Spleen (tissue), 11 donors: ENCODE measurements at regions not wholly inside any gene's neighbourhood (a gene's known extent, or its start where the extent isn't known, plus 50 kb on each side); places are given as distances from the start of the nearest gene placed in this dataset.
"Not testable (repeated sequence)": the region's sequence is repeated elsewhere in the genome, so short reads cannot be mapped to it uniquely, and the experiment has no call there.

Experiments used
- DNase-seq: peaks from one replicate; pipeline ENCODE4 v3.0.0-alpha.2; 2020
- H3K27ac ChIP-seq, 8 donors: fragments of 200-600 bp; sonication (generic) in 7 of 8; 1 replicate in 4 of 8; 2 replicates in 4 of 8; pipeline versions ENCODE4 v1.5.0 to v1.8.0; 2016 to 2021; ENCODE audit warnings: inconsistent platforms in 4 of 8, mild to moderate bottlenecking in 4 of 8, moderate library complexity in 1 of 8
- H3K27me3 ChIP-seq, 7 donors: fragments of 200-600 bp; sonication (generic) in 6 of 7; replicated peaks in 1 of 7; 1 replicate in 4 of 7; 2 replicates in 3 of 7; pipeline versions ENCODE4 v1.5.0 to v1.8.0; 2016 to 2021; ENCODE audit warnings: inconsistent platforms in 3 of 7, mild to moderate bottlenecking in 1 of 7
- H3K36me3 ChIP-seq, 6 donors: fragments of 200-600 bp; sonication (generic) in 5 of 6; 1 replicate in 4 of 6; 2 replicates in 2 of 6; pipeline versions ENCODE4 v1.5.0 to v1.8.0; 2016 to 2021; ENCODE audit warnings: inconsistent platforms in 2 of 6
- H3K4me1 ChIP-seq, 6 donors: fragments of 200-600 bp; sonication (generic) in 5 of 6; 1 replicate in 3 of 6; 2 replicates in 3 of 6; pipeline versions ENCODE4 v1.5.0 to v1.8.0; 2016 to 2021; ENCODE audit warnings: inconsistent platforms in 3 of 6
- H3K4me3 ChIP-seq, 8 donors: fragments of 200-600 bp; sonication (generic) in 7 of 8; 1 replicate in 4 of 8; 2 replicates in 4 of 8; pipeline versions ENCODE4 v1.5.0 to v1.8.0; 2016 to 2021; ENCODE audit warnings: inconsistent platforms in 4 of 8, mild to moderate bottlenecking in 4 of 8, moderate library complexity in 2 of 8
- H3K9me3 ChIP-seq, 8 donors: fragments of 200-600 bp; sonication (generic) in 7 of 8; 1 replicate in 4 of 8; 2 replicates in 4 of 8; pipeline versions ENCODE4 v1.5.0 to v1.8.0; 2016 to 2021; ENCODE audit warnings: inconsistent platforms in 4 of 8
- CTCF ChIP-seq, 11 experiments: fragments of 200-600 bp in 7 of 11; fragments of 450-650 bp in 4 of 11; sonication (generic) in 4 of 11; IDR thresholded peaks in 8 of 11; conservative IDR thresholded peaks in 3 of 11; 1 replicate in 7 of 11; 2 replicates in 4 of 11; pipeline versions ENCODE4 v1.4.0 to v1.8.0; 2016 to 2021; ENCODE audit warnings: antibody characterized with exemption in 11 of 11, inconsistent platforms in 4 of 11, mild to moderate bottlenecking in 1 of 11
- POLR2A ChIP-seq, 3 donors: fragments of 450-650 bp; IDR thresholded peaks; one replicate each; pipeline ENCODE4 v1.5.1; 2017; ENCODE audit warnings: antibody characterized with exemption in 3 of 3, mild to moderate bottlenecking in 1 of 3
- POLR2AphosphoS5 ChIP-seq, 3 donors: sonication (generic); formaldehyde crosslinking; IDR thresholded peaks; one replicate each; pipeline ENCODE4 v1.5.1; 2017; ENCODE audit warnings: antibody characterized with exemption in 3 of 3
- WGBS, 5 donors: extraction: QIAGEN DNeasy Blood & Tissue Kit in 3 of 5; methylation state at CpG; one replicate each; pipeline versions ENCODE4 v1.1.5 to v1.1.7; 2013 to 2018; 5-methylcytosine and 5-hydroxymethylcytosine counted together
- intact Hi-C: fragments of 100-400 bp; cut with DNase I; formaldehyde crosslinking; loops from one replicate; pipeline ENCODE4 v1.15.0; 2023; ENCODE audit warnings: low total_unique reads
- donor health status: healthy with polysubstance abuse.
- donor health status: DM: no; HTN: no; CAD: no; lungs with moderate emphysema.
- donor health status: DM: no; HTN: no; CAD: no.
- donor health status: Bipolar disorder and iron deficiency.
- donor health status: healthy.
- donor health status: DM: no; HTN: no; CAD: no.
- donor health status: DM: yes; HTN: yes; CAD: no.

DNA sequence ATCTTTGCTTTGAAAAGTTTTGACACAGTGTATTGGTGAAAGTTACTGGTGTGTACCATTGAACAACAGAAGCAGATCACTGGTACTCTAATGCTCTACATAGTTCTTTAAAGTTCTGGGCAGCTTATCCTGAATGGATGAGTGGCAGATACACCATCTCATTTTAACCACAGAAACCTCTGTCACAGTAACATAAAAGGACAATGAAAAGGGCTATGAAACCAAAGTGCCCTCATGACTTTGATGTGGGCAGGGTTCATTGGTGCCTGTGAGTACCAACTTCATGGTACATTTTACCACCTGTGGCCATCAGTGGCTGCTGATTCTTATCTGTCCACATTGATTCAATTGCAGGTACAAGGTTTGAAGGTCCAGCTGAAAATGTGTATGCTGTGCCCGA is 285.7 kb upstream of the PREP start:
- no peaks in the 10 kb centered on the region for H3K27me3 ChIP-seq
- peaks cover 0 to 43% (median 32%) of the 10 kb centered on the region in 8 donors for H3K9me3 ChIP-seq
- H3K4me3 ChIP-seq = no peak overlapping the region
- no peaks in the 10 kb centered on the region for H3K36me3 ChIP-seq
- H3K27ac ChIP-seq = no peak overlapping the region
- TF ChIP-seq POLR2AphosphoS5 (IDR thresholded peaks at IDR 0.05) = no peak
- TF ChIP-seq CTCF (IDR thresholded peaks at IDR 0.05 in 8 of 11, conservative IDR thresholded peaks at IDR 0.05 in 3 of 11) = no peak
- no peak for TF ChIP-seq POLR2A (IDR thresholded peaks at IDR 0.05)
- intact Hi-C loops = no loop called here
- 71 to 92% (median 83%) methylated on average over 1 of the region's 1 CpG for WGBS, 5 donors
- H3K4me1 ChIP-seq = no peaks in the 10 kb centered on the region
- DNase-seq = no peak

DNA sequence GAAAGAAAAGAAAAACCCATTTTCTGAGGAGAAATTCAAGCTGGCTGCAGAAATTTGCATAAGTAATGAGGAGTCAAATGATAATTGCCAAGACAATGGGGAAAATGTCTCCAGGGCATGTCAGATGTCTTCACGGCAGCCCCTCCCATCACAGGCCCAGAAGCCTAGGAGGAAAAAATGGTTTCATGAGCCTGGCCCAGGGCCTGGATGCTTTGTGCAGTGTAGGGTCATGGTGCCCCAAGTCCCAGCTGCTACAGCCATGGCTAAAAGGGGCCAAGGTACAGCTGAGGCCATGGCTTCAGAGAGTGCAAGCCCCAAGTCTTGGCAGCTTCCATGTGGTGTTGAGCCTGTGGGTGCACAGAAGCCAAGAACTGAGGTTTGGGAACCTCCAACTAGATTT is 283.9 kb upstream of the PREP start:
- H3K4me1 ChIP-seq, H3K27me3 ChIP-seq, intact Hi-C loops, H3K27ac ChIP-seq, H3K4me3 ChIP-seq, DNase-seq, H3K36me3 ChIP-seq: not testable (repeated sequence)
- peaks cover 0 to 50% (median 41%) of the 10 kb centered on the region in 8 donors for H3K9me3 ChIP-seq
- whole genome bisulfite sequencing, 5 donors = 34 to 95% (median 92%) methylated on average over 1 of the region's 1 CpG

GRCh38 chr6:105681061-105681460 is 278.2 kb upstream of the PREP start:
- TF ChIP-seq CTCF (IDR thresholded peaks at IDR 0.05 in 8 of 11, conservative IDR thresholded peaks at IDR 0.05 in 3 of 11) (no peak), POLR2A (IDR thresholded peaks at IDR 0.05) (no peak), POLR2AphosphoS5 (IDR thresholded peaks at IDR 0.05) (no peak)
- 79 to 96% (median 82%) methylated on average over 1 of the region's 1 CpG for WGBS, 5 donors
- no peaks in the 10 kb centered on the region for H3K4me1 ChIP-seq
- H3K9me3 ChIP-seq = peaks cover 0 to 42% (median 30%) of the 10 kb centered on the region in 8 donors
- intact Hi-C loops = no loop called here
- DNase-seq = no peak
- H3K27me3 ChIP-seq = no peaks in the 10 kb centered on the region
- H3K27ac ChIP-seq = no peak overlapping the region
- H3K4me3 ChIP-seq = no peak overlapping the region
- H3K36me3 ChIP-seq = no peaks in the 10 kb centered on the region

- H3K4me1 ChIP-seq = no peaks in the 10 kb centered on the region
- no peaks in the 10 kb centered on the region for H3K36me3 ChIP-seq
- no peak overlapping the region for H3K4me3 ChIP-seq
- no peak for TF ChIP-seq POLR2AphosphoS5 (IDR thresholded peaks at IDR 0.05)
- no peak for TF ChIP-seq POLR2A (IDR thresholded peaks at IDR 0.05)
- TF ChIP-seq CTCF (IDR thresholded peaks at IDR 0.05 in 8 of 11, conservative IDR thresholded peaks at IDR 0.05 in 3 of 11) = no peak
- intact Hi-C loops = no loop called here
- no peak for DNase-seq
- 76 to 94% (median 84%) methylated on average over 1 of the region's 1 CpG for WGBS, 5 donors
- no peak overlapping the region for H3K27ac ChIP-seq
- no peaks in the 10 kb centered on the region for H3K27me3 ChIP-seq
- H3K9me3 ChIP-seq = peaks cover 0 to 33% (median 22%) of the 10 kb centered on the region in 8 donors
Observed at GRCh38 chr6:105680131-105680530, 277.2 kb upstream of the PREP start.

DNA sequence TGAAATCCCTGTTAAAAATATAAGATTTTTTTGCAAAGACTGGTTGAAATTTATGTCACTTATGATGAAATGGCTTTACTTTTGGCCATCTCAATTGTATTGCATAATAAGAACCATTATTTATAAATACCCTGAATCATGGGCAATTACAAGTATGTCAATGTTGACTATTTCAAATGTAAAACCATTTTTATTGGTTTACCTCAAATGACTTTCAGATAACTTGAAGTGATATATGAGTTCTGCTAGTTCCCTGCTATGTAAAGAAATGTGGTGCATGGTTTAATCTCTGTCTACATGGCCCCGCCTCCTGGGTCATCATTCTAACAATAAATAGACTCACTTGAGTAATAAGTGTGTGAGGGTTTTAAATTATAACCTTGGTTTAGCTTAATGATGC is 275.6 kb upstream of the PREP start:
- Histone ChIP-seq H3K27me3 (no peaks in the 10 kb centered on the region), H3K4me3 (no peak overlapping the region), H3K4me1 (no peaks in the 10 kb centered on the region), H3K36me3 (no peaks in the 10 kb centered on the region), H3K9me3 (peaks cover 0 to 28% (median 21%) of the 10 kb centered on the region in 8 donors), H3K27ac (no peak overlapping the region)
- no peak for DNase-seq
- intact Hi-C loops = no loop called here
- WGBS, 5 donors = 82 to 97% (median 88%) methylated on average over 1 of the region's 1 CpG
- TF ChIP-seq CTCF (IDR thresholded peaks at IDR 0.05 in 8 of 11, conservative IDR thresholded peaks at IDR 0.05 in 3 of 11) (no peak), POLR2AphosphoS5 (IDR thresholded peaks at IDR 0.05) (no peak), POLR2A (IDR thresholded peaks at IDR 0.05) (no peak)
